PC-9 (cell line): ENCODE measurements at regions not wholly inside any gene's neighbourhood (a gene's known extent, or its start where the extent isn't known, plus 50 kb on each side); places are given as distances from the start of the nearest gene placed in this dataset.

Source experiments
- EZH2 ChIP-seq: fragments of 200-600 bp; sonication (generic); IDR thresholded peaks from 2 replicates; pipeline ENCODE4 v1.8.0; 2017; ENCODE audit warnings: antibody characterized with exemption, low read depth
- TF ChIP-seq, protein P1 (sequence below): fragments of 200-600 bp; sonication (generic); conservative IDR thresholded peaks from 2 replicates; pipeline ENCODE4 v1.6.1; 2017; ENCODE audit warnings: mixed run types, antibody characterized with exemption, mild to moderate bottlenecking, moderate library complexity

GRCh38 chr3:75295013-75295412 is 369.1 kb upstream of the FRG2C start:
- TF ChIP-seq, protein P1, sequence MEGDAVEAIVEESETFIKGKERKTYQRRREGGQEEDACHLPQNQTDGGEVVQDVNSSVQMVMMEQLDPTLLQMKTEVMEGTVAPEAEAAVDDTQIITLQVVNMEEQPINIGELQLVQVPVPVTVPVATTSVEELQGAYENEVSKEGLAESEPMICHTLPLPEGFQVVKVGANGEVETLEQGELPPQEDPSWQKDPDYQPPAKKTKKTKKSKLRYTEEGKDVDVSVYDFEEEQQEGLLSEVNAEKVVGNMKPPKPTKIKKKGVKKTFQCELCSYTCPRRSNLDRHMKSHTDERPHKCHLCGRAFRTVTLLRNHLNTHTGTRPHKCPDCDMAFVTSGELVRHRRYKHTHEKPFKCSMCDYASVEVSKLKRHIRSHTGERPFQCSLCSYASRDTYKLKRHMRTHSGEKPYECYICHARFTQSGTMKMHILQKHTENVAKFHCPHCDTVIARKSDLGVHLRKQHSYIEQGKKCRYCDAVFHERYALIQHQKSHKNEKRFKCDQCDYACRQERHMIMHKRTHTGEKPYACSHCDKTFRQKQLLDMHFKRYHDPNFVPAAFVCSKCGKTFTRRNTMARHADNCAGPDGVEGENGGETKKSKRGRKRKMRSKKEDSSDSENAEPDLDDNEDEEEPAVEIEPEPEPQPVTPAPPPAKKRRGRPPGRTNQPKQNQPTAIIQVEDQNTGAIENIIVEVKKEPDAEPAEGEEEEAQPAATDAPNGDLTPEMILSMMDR = no peak
- no peak for TF ChIP-seq EZH2
